Activated CD4-positive, alpha-beta T cell treated with anti-CD3 and anti-CD28 coated beads, Interleukin-2, amount 50 U/mL, for 48 hours (primary cell): ENCODE measurements at regions not wholly inside any gene's neighbourhood (a gene's known extent, or its start where the extent isn't known, plus 50 kb on each side); places are given as distances from the start of the nearest gene placed in this dataset.

Source experiments
- DNase-seq, 2 experiments: peaks; one replicate each; pipeline ENCODE4 v3.0.0-alpha.2; 2020

- DNase-seq, result no peak
Observed at GRCh38 chr2:67841711-67842110, 221.1 kb downstream of the C1D start.

GRCh38 chr2:67842375-67842959 lies 220.3 kb downstream of the C1D start:
- no peak for DNase-seq

- DNase-seq, result no peak
Observed at GRCh38 chr2:67844024-67844540, 218.7 kb downstream of the C1D start.

GRCh38 chr2:67845621-67846369 lies 217.0 kb downstream of the C1D start:
- no peak for DNase-seq

GRCh38 chr2:67846370-67847070 lies 216.3 kb downstream of the C1D start:
- peak; percentile 30 to 37 for DNase-seq

GRCh38 chr2:67848551-67849285 lies 214.1 kb downstream of the C1D start:
- DNase-seq, result no peak

GRCh38 chr2:67851016-67851415 lies 211.8 kb downstream of the C1D start:
- no peak for DNase-seq

GRCh38 chr2:67851956-67852824 lies 210.6 kb downstream of the C1D start:
- no peak for DNase-seq

- DNase-seq, result no peak
Observed at GRCh38 chr2:67854103-67854743, 208.6 kb downstream of the C1D start.

- no peak for DNase-seq
Observed at GRCh38 chr2:67854798-67855197, 208.0 kb downstream of the C1D start.

- DNase-seq, result no peak
Observed at GRCh38 chr2:67856866-67857265, 205.9 kb downstream of the C1D start.

GRCh38 chr2:67857836-67858235 lies 205.0 kb downstream of the C1D start:
- DNase-seq, result no peak

- DNase-seq, result no peak
Observed at GRCh38 chr2:67858886-67859285, 203.9 kb downstream of the C1D start.

- no peak for DNase-seq
Observed at GRCh38 chr2:67865917-67866316, 196.9 kb downstream of the C1D start.

GRCh38 chr2:67867735-67868134 lies 195.1 kb downstream of the C1D start:
- DNase-seq, result no peak

- no peak for DNase-seq
Observed at GRCh38 chr2:67871686-67872412, 191.0 kb downstream of the C1D start.

GRCh38 chr2:67872481-67872880 lies 190.3 kb downstream of the C1D start:
- DNase-seq, result no peak

GRCh38 chr2:67873916-67874315 lies 188.9 kb downstream of the C1D start:
- DNase-seq, result no peak

GRCh38 chr2:67876176-67876575 lies 186.6 kb downstream of the C1D start:
- DNase-seq, result no peak

- no peak for DNase-seq
Observed at GRCh38 chr2:67877301-67877700, 185.5 kb downstream of the C1D start.

GRCh38 chr2:67878743-67879142 lies 184.1 kb downstream of the C1D start:
- DNase-seq, result no peak
